ENCODE measurements at regions not wholly inside any gene's neighbourhood (a gene's known extent, or its start where the extent isn't known, plus 50 kb on each side); places are given as distances from the start of the nearest gene placed in this dataset.
"Not testable (repeated sequence)": the region's sequence is repeated elsewhere in the genome, so short reads cannot be mapped to it uniquely, and the experiment has no call there.

DNA sequence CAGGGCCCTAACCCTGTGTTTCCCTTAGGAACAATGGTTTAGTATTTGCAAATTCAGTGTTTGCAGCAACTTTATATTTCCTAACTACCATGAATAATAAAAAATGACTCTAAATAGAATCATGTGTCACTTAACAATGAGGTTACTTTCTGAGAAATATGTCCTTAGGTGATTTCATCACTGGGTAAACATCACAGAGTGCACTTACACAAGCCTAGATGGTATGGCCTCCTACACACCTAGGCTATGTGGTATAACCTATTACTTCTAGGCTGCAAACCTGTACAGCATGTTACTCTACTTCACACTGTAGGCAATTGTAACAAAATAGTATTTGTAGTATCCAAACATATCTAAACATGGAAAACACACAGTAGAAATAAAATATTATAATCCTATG lies 1174.6 kb upstream of the LRRTM3 start:
- no peak for DNase-seq (ENCODE audit: low read depth, low spot score)

DNA sequence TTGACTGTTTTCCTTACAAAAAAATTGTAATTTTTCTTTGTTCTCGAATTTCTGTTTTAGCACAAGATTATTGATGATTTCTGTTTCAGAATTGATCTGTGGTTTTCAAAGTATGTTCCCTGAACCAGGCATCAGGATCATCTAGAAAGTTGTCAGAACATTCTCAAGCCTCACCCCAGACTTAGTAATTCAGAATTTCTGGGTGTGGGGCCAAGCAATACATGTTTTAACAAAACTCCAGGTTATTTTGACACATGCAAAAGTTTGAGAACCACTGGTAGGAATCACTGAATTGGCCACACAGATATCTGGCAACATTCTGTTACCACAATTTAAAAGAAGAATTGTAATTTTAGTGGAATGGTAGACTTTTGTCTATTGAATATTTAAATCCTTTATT lies 1173.9 kb upstream of the LRRTM3 start:
- DNase-seq (ENCODE audit: low read depth, low spot score), result no peak

DNA sequence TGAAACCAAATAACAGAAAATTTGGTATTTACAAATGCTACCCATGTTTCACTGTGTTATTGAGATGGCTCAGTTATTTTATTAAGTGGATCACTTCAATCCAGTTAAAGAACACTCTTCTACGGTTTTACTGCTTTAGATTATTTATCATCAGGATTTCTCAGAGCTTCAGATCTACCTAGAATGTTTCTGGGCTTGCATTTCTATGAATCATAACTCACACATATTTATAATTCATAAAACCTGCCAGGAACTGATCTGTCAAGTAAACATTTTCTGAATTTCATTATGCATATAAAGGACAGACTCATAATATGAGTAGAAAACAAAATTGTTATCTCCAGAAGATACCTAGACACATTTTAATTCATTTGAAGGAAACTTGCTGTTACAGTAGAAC lies 1172.3 kb upstream of the LRRTM3 start:
- no peak for DNase-seq (ENCODE audit: low read depth, low spot score)

DNA sequence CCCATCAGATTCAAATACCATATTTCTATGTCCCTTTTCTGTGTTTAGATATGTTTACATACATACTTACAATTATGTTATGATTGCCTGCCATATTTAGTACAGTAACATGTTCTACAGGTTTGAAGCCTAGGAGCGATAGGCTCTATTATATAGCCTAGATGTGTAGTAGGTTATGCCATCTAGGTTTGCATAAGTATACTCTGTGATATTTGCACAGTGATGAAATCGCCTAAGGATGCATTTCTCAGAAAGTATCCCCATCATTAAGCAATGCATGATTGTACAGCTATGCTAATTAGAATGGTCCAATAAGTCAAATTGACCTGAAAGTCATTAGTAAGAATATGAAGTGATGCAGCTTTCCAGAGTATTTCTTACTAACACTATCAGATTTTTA lies 1171.7 kb upstream of the LRRTM3 start:
- DNase-seq (ENCODE audit: low read depth, low spot score), result no peak

DNA sequence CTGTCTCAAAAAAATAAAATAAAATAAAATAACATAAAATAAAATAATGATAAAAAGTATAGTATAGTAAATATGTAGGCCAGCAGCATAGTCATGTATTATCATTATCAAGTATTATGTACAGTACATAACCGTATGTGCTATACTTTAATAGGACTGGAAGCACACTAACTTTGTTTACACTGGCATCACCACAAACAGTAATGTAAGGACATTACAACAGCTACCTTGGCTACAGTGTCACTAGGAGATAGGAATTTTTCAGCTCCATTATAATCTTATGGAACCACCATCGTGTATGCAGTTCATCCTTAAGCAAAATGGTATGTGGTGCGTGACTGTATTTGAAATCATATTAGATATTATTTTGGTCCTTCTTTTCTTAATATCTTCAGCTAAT lies 1163.5 kb upstream of the LRRTM3 start:
- no peak for DNase-seq (ENCODE audit: low read depth, low spot score)

DNA sequence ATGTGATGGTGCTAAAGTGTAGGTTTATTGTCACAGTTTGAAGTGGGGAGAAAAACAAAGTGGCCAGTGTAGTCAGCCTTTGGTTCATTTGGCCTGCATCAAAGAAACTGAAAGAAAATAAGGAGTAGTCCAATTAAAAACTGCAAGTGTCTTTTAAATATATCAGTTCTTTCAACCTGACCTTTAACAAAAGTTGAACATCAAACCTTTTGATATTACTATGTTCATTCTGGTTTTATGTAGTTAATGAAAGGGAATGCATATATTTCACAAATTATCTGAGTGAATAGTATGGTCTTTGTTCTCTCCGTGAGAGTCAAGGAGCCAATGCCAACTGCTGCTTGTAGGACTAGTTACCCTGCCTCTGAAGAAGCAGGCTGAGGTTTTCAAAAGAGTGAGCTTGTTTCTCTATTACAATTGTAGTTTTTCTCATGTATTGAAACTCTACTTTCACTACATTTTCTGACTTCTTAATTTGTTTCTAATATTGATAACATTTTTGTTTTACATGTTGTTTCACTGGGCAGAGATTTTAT lies 1160.8 kb upstream of the LRRTM3 start:
- no peak for DNase-seq (ENCODE audit: low read depth, low spot score)

DNA sequence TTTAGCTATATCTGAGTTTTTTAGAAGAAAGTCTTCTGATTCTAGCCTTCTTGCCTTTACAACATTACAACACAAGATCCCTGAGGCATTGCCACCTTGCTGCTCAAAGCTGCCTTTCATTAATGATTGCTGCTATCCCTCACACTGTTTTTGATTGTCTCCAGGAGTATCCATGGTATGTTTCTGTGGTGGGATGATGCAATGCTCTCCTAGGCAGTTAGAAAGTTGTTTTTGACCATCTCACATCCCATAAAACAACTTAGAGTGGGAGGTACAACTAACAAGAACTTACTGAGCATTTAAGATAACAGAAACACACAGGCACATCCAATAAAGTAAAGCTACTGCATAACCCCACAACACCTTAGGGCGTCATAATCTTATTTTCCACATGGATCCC lies 1156.0 kb upstream of the LRRTM3 start:
- no peak for DNase-seq (ENCODE audit: low read depth, low spot score)

DNA sequence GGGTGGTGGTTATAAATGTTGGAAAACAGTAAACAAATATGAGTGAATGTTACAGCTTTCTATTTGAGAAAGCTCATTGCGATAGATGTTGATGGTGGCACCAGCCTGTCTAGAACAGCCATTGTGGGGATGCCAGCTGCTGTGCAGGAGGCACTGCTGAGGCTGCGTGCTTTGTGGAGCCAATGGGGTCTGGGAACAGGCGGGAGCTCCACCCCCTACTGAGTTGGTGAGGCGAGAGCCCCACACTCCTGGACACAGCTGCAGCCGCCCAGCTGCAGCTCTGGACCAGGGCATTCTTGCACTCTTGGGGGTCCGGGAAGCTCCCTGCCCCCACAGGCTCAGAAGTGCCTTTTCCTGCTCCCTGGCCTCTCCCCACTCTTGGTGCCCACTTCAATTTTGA lies 1147.1 kb upstream of the LRRTM3 start:
- DNase-seq (ENCODE audit: low read depth, low spot score), result no peak

DNA sequence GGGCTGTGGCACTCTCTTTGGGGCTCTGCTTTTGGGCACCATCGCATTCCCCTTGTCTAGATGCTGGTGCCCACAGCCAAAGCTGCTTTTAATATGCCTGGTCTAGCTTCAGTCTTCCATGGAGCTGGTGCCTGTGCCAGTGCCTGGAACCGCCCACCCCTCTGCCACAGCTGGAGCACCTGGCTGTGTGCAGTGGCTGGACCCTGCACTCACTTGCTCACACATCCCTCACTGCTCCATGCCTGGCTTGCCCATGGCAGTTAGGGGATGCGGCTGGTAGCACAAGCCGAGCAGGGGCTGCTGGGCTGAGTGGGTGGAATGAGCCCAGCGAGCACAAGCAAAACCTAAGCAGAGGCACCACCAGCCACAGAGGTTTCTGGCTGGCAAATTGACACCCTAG lies 1145.9 kb upstream of the LRRTM3 start:
- no peak for DNase-seq (ENCODE audit: low read depth, low spot score)

DNA sequence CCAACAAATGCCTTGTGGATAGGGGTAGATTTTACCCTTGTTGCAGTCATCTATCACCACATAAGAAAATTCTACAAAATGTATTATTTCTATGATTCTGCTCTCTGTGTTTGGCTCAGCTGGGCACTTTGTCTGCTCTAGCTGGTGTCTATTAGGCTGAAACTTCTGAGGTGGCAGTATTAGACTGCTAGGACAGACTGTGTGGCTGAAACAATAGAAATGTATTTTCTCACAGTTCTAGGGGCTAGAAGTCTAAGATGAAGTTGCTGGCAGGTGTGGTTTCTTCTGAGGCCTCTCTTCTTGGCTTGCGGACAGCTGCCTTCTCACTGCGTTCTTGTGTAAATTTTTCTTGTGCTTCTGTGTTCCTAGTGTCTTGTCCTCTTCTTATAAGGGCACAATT lies 1139.6 kb upstream of the LRRTM3 start:
- DNase-seq (ENCODE audit: low read depth, low spot score), result no peak

DNA sequence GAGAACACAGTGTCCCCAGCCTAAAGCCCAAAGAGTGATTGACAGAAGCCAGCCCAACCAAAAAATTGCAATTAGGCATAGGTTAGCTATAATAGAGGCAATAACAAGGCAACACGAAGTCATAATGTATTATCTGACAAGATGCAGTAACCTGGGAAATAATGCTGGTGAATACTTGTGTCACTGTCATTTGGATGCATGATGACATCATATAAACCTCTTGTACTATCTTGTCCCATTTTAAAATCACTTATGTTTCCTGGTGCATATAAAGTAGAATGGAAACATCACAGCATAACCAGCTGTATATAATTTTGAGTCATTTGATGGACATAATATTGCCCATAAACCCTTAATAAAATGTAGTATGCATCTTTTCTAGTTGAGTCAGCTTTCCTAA lies 1138.3 kb upstream of the LRRTM3 start:
- DNase-seq (ENCODE audit: low read depth, low spot score), result no peak

DNA sequence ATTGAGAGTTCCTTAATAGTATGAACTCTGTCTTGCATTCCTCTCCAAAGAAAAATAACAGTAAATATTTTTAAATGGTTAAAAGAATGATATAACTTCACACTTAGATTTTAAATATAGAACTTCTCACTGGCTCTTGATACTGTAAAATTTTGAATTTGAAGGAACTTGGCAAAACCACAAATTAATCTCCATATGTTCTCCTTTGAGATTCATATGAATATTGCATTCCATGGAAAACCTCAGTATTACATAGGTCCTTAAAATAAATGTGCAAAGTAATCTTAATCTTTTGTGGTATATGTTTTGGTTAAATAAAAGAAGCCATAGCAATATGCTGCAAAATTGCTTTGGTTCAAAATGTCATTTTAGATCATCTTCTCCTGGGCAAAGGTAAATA lies 1137.6 kb upstream of the LRRTM3 start:
- DNase-seq (ENCODE audit: low read depth, low spot score), result no peak

DNA sequence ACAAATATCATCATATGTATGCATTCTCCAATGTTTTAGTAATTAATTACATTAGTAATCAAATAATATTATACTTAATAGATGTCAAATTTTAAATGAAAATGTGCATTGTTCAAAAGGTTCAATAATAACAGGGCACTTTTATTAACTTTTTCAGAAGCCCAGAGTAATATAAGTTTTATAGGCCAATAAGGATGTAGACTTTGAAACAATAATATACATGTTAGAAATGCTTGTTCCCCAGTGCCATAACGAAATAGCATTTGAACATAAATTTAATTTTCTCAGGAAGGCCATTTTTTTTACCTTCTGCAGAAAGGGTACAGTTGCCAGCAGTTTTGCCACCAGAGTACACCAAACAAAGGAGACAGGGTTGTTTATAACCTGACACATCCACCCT lies 1133.9 kb upstream of the LRRTM3 start:
- DNase-seq (ENCODE audit: low read depth, low spot score), result no peak

DNA sequence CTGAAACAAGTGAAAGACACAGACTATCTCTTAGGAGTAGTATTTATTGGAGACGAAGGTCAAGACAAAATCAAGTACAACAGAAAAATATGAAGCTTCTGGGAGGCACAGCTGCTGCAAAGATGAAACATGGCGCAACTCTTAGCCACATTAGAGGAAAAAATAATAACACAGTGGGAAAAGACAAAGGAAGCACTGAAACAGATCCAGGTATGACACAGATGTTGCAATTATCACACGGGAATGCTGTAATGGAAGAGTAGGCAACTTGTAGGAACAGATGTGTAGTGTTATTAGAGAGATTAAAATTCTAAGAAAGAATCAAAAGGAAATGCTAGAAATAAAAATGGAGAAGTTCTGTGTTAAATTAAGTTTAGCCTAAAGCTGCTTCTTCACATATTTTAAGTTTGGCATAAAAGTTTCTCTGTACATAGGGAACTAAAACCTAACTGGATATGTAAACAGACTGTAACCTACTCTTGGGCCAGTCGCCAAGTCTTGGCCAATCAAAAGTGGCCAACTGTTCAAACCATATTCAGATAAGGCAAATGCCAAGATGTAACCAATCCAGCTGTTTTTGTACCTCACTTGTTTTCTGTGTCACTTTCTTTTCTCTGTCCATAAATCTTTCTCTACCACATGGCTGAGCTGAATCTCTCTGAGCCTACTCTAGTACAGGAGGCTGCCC lies 1132.0 kb upstream of the LRRTM3 start:
- no peak for DNase-seq (ENCODE audit: low read depth, low spot score)

DNA sequence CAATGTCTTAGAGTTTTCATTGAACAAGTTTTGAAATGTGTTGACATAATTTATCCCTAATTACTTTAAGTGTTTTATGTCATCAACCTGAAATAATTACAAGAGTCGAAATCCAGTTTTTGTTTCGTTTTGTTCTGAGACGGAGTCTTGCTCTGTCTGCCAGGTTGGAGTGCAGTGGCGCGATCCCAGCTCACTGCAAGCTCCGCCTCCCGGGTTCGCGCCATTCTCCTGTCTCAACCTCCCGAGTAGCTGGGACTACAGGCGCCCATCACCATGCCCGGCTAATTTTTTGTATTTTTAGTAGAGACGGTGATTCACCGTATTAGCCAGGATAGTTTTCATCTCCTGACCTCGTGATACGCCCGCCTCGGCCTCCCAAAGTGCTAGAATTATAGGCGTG lies 1131.0 kb upstream of the LRRTM3 start:
- not testable (repeated sequence) for DNase-seq (ENCODE audit: low read depth, low spot score)

DNA sequence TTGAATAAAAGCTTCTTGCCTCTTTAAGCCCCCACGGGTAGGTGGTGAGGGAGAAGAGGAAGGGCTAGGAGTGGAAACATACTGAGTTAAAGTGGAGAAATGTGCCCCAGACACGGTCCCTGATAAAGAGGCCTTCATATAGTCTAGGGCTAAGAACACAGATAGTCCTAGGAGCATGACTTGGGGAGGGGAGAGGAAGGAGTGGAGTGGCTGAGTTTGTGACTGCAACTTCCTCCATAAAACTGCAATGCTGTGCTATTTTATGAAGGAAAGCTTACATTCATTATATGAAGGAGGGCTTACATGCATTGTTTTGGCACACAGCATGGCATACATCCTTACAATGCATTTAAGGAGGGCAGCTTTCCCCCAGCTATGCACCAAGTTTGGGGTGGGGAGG lies 1129.4 kb upstream of the LRRTM3 start:
- no peak for DNase-seq (ENCODE audit: low read depth, low spot score)

DNA sequence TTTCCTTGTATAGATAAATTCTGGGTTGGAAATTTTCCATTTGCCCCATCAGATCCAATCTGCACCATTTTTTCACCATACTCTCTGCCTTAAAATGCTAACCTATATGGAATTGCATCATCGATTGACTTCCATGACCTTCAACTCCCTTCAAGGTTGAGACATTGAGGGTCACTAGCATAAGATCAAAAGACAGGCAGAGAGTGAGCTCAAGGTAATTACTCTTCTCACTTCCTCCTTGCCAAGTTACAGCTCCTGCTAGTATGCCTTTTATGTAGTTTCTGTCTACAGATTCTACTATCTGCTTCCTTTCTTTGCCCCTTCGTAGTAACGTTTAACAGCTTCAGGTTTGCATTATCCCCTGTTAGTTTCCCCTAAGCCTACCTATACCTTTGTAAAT lies 1127.7 kb upstream of the LRRTM3 start:
- no peak for DNase-seq (ENCODE audit: low read depth, low spot score)

DNA sequence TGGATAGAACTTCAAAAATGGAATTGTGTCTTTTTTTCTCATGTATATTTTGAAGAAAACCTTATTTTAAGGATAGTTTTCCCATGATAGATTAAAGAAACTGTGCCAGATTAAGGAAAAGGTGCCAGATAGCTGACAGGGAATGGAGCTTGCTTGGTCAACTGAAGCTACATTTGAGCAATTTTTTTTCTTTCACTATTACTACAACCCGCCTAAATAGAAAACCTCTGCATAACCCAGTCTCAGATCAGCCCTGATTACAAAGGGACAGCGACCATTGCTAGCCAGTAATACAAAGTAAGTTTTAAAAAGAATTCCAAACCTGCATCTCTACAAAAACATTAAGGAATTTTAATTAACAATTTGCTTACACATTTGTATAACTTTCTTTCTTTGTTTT lies 1123.4 kb upstream of the LRRTM3 start:
- no peak for DNase-seq (ENCODE audit: low read depth, low spot score)

DNA sequence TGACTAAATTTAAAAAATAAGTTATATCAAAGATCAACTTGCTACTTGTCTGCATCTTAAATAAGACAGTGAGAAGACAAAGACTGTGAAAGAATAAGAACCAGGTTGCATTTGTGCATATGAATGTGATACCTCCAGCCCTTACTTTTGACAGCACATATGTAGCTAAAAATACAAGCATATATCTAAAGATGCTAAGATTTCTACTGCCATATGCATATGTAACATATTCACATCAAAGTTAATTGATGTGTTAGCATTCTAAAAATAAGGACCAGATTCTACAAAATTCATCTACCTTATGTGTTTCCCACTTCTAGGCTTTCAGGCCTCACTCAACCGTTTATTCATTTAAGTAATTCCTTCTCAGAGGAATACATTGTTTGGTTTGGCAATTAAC lies 1120.3 kb upstream of the LRRTM3 start:
- DNase-seq (ENCODE audit: low read depth, low spot score), result no peak

DNA sequence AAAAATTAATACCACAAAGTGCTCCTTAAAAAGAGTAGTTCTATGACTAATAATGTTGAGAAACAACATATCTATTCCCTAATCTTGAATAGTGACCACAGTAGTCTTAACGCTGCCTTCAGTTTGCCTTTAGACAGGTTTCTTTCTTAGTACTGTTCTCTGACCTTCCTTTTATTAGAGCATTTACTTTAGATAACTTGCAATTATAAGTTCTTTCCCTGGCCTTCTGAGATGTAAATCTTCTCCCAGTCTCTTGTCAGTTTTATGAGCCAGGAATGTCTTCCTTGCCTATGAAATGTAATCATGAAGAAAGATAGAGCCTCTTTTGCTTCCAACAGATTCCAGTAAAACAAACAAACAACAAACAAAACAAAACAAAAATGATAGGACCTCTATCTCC lies 1119.8 kb upstream of the LRRTM3 start:
- DNase-seq (ENCODE audit: low read depth, low spot score), result no peak

DNA sequence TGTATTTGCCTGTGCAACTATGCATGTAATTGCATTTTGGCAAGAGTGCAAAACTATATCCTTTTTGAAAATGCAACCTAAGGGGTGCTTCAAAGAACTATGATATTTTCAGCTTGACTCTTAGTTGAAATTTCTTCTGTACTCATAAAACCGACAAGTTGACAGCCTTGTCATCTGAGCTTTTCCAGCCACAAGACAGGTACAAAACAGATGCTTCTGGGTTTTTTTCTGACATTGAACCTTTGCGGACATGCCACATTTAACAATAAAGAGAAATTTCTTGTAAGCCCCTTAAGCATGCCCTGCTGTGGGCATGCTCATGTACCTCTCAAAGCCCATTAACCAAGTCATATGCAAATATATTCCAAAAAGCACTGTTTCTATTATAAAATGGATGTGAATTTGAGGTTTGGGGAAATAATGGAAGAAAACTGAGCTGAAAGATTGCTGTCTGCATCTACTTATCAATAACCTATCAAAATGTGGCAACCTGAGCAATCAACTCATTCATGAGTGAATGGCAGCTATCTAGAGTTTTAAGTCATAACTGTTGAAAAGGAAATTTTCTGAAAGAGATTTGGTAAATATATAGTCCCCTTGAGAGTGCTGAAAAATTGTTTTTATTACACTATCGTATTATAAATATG lies 1117.0 kb upstream of the LRRTM3 start:
- no peak for DNase-seq (ENCODE audit: low read depth, low spot score)

DNA sequence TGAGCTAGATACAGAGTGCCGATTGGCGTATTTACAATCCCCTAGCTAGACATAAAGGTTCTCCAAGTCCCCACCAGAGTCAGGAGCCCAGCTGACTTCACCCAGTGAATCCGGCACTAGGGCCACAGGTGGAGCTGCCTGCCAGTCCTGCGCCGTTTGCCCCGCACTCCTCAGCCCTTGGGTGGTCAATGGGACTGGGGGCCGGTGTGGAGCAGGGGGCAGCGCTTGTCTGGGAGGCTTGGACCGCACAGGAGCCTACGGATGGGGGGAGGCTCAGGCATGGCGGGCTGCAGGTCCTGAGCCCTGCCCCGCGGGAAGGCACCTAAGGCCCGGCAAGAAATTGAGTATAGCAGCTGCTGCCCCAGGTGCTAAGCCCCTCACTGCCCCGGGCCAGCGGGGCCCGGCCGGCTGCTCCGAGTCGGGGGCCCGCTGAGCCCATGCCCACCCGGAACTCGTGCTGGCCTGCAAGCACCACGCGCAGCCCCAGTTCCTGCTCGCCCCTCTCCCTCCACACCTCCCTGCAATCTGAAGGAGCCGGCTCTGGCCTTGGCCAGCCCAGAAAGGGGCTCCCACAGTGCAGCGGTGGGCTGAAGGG lies 1113.8 kb upstream of the LRRTM3 start:
- no peak for DNase-seq (ENCODE audit: low read depth, low spot score)

DNA sequence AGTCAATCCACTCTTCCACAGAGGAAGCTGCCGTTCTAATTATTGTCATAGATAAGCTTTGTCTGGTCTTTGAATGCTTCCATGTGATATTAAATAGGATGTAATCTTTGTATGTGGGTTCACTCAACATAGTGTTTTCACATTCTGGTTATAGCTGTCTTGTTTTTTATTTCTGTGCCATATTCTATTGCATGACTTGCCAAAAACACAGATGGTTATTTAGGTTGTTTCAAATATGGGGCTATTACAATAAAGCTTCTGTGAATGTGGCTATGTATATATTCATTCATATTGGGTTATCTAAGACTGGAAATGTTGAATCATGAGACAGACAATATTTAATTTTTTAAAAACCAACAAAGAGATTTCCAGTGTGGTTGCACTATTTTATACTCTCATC lies 1109.3 kb upstream of the LRRTM3 start:
- no peak for DNase-seq (ENCODE audit: low read depth, low spot score)
